HG03175 (cell line): ENCODE measurements at regions not wholly inside any gene's neighbourhood (a gene's known extent, or its start where the extent isn't known, plus 50 kb on each side); places are given as distances from the start of the nearest gene placed in this dataset.
"Not testable (repeated sequence)": the region's sequence is repeated elsewhere in the genome, so short reads cannot be mapped to it uniquely, and the experiment has no call there.

Source experiments
- ATAC-seq: cut with Tn5 transposase; IDR thresholded peaks from one replicate; pipeline ENCODE4 v1.9.1; 2021; ENCODE audit warnings: mild to moderate bottlenecking, moderate library complexity; ENCODE audit not compliant: unreplicated experiment

DNA sequence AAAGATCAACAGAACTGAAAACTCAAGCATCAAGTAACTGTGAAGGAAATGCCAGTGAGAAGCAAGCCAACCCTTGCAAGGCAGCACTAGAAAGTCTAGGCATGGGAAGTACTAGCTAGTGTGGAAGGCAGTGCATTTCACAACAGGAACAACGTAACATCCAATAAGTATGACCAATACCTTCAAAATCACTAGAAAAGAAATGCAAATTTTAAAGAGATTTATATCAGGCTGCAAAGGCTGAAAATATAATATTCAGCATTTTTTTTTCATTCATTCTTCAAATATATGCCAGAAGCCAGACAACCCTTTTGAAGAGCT, 121.9 kb downstream of the DLEU7 start:
- no peak for ATAC-seq

DNA sequence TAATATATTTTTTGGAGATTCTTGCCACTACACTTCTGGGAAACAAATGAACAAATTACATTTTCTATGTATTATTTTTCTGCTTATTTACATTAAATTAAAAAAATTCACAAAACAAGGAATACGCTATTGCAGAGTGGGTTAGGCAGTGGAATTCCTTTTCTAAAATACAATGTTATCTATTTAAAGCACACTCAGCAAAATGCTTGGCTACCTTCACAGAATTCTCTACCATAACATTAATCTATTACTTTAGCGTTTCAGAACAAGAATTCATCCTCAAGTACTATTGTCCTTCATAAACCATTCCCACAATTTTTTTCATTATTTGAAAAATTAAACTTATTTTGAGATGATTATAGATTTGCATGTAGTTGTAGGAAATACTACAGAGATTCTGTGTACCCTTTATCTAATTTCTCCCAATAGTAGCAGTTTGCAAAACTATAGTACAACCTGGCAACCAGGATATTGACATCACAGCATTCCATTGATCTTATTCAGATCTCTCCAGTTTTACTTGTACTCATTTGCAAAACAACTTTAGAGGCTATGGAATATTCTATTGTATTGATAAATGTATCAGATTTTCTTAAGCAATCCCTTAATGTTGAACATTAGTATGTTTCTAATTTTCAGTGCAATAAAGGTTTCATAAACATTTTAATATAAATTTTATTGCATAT, 120.9 kb downstream of the DLEU7 start:
- ATAC-seq, result no peak

DNA sequence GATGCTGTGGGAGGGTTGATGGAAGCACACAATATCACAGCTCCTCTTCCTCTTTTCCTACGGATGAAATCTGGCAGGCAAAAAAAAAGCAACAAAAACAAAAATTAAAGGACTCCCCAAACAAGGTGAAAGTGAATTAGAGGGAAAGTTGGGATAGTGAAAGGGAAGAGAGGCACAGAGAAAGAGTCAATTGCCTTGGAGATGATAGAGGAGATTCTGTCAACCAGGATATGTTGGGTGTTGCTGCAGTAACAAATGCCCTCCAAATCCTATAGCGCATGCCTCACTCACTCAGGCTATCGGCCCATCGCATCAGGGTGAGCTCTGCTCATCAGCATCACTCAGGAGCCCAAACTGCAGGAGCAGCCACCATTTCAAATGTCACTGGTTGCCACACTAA, 119.1 kb downstream of the DLEU7 start:
- ATAC-seq, result no peak

DNA sequence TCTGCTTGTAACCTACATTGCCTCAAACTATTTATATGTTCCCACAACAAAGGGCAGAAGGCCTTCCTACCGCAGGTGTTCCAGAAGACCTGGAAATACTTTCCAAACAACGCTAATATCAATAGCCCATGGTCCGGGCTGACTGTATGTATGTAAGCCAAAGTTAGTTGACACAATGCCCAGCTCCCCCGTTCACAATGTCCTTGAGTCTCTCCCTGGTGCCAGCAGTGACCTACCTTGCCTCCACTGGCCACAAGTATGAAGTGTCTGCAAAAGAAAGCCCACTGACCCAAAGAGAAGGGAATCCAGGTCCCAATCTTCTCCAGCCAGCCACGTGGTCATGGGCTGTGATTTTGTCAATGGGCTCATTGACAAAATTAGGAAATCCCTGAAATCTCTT, 118.6 kb downstream of the DLEU7 start:
- no peak for ATAC-seq

DNA sequence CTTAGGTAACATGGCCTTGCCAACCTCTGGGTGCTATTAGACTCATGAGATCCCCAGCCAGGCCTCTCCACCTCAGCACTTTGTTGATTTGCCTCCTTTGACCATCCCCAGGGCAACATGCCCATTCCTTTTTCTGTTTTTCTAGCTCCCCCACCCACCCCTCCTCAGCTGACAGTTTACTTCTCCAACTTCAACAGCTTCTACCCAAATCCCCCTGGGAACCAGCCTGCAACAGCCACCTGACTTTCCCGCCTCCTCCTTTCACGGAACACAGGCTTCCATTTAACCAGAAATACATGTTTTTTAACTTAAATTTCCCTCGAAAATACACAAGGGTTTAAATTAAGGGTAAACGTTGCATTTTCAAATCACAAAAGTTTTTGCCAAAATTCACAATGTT, 117.3 kb downstream of the DLEU7 start:
- no peak for ATAC-seq

DNA sequence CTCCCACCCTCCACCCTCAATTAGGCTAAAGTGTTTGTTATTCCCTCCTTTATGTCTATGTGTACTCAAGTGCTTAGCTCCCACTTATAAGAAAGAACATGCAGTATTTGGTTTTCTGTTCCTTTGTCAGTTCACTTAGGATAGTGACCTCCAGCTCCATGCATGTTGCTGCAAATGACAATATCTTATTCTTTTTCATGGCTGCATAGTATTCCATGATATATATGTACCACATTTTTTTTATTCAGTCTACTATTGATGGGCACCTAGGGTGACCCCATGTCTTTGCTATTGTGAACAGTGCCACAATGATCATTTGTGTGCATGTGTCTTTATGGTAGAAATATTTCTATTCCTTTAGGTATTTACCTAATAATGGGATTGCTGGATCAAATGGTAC, 114.3 kb downstream of the DLEU7 start:
- ATAC-seq, result no peak

DNA sequence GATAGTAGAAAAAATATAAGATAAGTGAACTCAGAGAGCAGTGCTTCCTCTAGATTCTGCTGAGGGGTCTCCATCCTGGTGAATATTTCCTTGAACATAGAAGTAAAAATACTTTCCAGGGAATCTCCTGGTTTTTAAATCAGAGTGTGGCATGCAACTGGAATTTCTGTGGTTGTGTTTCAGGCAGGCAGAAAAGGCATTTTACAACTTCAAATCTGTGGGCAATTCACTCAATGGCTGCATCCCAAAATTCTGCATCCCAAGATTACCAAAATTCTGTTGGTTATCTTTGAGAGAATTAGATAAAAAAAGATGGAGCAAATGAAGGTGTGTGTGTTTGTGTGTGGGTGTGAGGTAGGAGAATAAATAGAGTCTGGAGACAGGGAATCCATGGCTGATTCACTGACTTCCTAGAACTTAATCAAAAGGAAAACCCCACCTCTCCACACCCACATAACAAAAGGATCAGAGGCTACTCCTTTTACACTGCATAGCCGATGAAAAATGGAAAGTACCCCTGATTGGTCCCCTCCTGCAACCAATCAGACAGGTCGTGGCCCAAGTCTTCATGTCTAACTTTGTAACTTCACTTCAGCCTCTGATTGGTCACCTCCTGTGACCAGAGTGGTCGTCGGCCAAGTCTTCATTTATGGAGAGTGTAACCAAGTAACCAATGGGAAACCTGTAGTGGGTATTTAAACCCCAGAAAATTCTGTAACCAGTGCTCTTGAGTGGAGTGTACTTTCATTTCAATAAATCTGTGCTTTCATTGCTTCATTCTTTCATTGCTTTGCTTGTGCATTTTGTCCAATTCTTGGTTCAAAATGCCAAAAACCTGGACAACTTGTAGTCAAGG, 112.8 kb downstream of the DLEU7 start:
- ATAC-seq, result no peak

DNA sequence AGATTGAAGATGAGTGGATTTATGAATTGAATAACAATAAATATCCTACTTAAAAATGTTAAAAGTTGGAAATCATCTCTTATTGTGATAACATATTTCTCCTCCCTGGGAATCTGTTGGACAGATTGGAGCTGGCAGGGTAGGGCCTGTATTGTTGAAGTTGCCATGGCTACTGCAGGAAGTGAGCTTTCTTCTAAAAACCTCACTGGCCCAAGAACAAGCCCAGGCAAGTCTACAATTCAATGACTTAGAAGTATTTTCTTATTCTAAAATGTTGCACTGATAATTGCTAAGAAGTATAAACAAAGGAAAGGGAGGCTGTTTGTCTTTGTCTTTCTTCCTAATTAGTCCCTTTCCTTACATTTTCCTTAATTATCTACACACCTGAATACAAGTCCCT, 112.1 kb downstream of the DLEU7 start:
- ATAC-seq, result no peak

DNA sequence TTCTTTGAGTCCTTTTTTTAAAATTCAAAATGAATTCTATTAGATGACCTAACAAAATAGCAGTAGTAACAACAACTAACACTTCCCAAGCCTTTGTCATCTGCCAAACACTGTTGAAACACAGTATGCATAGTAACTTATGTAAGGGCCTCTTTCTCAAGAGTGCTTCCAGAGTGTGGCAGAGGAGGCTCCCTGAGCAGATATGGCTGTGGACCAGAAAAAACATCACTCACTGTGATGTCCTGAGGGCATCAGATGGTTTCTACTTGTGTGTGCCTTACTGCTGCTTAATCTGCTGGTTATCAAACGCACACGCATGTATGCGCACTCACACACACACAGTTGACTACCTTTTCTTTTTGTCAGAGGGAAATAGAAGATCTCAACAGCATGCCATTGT, 110.8 kb downstream of the DLEU7 start:
- ATAC-seq, result no peak

DNA sequence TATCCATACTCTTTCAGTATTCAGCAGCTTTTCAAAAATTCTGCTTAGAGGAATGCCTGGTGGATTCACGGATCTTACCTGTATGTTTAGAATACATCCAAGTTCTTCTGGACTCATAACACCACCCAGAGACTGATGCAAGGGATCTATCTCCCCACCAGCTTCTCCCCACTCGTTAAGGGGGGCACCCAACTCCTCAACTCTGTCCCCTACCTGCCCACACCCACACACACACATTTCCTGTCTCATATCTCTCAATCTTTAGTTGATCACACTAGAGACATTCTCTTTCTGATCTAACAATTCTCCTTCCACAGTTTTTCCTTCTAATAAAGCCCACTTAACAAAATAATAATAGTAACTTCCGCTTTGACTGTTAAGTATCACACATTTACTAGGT, 110.1 kb downstream of the DLEU7 start:
- no peak for ATAC-seq

DNA sequence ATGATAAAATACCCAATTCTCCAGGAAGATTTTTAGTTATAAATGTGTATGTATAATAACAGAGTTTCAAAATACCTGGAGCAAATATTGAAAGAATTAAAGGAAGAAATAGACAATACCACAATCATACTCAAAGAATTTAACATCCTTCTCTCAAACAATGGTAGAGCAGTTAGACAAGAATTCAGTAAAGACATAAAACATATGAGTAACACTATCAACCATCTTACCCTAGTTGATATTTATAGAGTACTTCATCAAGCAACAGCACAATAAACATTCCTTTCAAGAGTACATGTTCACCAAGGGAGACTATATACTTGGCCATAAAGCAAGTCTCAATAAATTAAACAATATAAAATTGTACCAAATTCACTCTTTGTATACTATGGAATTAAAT, 108.4 kb downstream of the DLEU7 start:
- no peak for ATAC-seq

DNA sequence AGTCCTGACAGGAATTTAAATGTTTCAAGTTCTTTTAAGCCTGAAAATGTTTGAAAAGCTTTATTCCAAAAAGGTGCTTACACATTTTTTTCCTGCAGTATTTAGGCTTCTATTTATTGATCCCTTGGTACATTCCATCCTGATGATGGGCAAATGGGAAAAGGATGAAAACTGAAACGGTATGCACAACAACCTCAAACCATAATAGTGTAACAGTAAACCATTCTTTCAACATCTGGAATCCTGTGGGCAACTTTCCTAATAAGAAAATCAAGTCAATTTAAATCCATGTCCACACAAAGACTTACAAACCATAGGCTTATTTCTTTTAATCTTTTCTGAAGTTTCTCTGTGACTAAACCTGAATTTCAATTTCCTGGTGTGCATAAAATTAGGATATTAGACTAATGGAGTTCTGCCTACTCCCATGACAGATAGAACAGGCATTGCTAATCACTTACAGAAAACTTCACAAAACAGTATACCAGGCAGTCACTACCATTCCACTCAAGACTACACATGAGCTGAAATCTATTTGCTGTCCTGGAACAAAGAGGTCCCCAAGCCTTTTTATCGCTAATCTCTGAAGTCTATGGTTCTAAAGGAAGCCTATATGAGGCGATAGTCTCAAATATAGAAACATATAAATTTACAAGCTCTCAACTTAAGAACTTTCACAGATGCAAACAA, 103.3 kb downstream of the DLEU7 start:
- ATAC-seq, result no peak

DNA sequence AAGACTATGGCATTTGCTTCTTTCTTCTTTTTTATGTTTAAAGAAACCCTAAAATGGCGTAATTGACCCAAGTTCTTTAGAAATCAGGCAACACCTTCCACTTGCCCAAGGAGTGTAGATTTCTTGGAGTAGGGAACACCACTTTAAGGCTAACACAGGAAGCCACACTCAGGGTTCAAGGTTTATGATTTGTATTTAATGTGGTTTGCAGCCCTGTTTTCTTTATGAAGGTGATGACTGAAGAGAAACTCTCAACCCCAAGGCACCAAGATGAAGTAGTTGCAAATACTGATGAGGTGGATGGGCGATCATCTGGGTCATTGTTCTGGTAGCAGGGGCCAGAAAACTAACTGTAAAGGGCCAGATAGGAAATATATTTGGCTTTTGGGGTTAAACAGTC, 101.1 kb downstream of the DLEU7 start:
- no peak for ATAC-seq

DNA sequence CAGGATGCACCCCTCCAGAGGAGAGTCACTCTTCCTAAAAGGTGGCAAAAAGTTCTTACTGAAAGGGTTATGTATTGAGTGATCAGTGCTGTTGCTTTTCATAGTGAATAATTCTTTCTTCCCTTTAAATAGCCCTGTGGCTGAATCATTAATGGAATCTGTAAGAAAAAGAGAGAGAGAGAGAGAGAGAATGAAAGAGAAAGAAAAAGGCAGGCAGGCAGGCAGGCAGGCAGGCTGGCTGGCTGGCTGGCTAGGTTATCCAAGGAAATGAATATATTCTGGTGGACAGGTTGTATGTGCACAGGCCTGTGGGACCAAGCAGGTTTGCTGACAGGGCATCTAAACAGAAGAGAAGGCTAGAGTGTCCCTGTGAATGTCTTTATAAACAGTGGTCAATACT, 100.5 kb downstream of the DLEU7 start:
- no peak for ATAC-seq

DNA sequence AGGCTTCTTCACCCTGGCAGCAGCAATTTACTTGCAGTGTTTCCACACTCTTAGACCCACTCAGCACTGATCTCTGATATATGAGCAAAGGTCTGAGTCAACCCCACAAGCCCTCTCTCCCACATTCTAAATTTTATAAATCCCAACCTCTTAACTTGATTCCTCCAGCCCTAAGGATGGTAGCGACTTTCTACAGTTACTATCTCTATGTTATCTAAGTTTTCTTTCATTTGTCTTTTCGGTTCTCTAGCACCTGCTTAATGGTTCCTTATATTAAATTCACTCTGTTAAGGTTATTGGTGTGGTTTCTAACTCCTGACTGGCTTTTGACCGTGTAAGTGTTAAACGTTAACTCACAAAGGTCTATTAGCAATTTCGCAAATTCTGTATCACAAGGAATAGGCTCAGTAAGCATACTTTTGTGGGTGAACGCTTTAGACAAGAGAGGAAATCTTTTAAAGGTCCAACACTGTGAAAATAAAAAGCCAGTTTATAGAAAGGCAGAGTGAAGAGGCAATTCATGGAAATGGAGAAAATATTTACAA, 99.3 kb downstream of the DLEU7 start:
- no peak for ATAC-seq

DNA sequence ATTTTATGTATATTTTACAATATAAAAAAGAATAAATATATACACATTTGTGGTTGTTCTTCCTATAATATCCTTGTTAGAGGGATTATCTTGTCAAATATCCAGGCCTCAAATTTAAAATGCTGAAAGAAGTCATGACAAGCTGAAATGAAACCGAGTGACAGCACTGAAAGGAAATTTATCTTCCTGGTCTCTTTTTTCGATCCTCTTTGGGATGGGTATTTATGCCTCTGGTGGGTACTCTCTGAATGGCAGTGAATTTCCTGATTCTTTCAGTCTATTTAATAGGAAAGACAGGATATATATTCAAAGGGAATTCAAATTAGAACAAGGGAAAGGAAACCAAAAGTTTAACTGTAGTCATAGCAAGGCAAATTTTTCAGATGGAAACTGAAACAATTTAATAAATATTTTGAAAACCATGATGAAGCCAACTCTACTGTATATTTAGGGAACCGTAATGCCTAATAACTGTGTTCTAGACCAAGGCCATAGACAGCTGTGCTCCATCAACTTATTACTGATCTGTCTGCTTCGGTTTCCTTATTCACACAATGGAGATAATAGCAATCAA, 97.9 kb downstream of the DLEU7 start:
- ATAC-seq, result no peak

DNA sequence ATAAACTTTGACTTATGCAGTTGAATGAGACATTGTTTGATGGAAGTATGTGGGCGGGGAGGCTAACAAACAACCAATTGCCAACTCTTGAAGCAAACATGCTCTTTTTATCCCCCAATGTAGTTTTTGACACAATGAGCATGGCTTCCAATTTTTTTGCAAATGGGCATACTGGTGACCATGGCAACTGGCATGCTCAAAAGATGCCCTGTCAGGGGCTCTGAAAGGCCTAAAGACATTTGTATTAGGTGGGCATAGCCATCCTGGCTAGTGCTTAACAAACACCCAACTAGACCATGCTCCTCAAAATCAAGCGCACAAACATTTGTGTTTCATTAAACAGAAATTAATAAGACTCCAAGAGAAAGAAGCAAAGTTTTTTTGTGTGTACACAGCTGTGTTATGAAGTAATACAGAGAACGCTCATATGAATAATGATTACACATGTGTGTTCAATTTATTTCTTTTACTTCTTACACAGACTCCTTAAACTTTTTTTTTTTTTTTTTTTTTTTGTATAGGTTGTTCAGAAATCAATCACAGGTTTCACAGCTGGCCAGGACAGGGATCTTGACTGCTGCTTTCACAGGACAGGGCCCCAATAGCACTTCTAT, 95.6 kb downstream of the DLEU7 start:
- ATAC-seq, result no peak

DNA sequence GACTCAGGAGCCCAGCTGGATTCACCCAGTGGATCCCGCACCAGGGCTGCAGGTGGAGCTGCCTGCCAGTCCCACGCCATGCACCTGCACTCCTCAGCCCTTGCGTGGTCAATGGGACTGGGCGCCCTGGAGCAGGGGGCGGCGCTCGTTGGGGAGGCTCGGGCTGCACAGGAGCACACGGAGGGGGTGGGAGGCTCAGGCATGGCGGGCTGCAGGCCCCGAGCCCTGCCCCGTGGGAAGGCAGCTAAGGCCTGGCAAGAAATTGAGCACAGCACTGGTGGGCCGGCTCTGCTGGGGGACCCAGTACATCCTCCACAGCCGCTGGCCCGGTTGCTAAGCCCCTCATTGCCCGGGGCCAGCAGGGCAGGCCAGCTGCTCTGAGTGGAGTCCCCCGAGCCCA, 90.3 kb downstream of the DLEU7 start:
- not testable (repeated sequence) for ATAC-seq

DNA sequence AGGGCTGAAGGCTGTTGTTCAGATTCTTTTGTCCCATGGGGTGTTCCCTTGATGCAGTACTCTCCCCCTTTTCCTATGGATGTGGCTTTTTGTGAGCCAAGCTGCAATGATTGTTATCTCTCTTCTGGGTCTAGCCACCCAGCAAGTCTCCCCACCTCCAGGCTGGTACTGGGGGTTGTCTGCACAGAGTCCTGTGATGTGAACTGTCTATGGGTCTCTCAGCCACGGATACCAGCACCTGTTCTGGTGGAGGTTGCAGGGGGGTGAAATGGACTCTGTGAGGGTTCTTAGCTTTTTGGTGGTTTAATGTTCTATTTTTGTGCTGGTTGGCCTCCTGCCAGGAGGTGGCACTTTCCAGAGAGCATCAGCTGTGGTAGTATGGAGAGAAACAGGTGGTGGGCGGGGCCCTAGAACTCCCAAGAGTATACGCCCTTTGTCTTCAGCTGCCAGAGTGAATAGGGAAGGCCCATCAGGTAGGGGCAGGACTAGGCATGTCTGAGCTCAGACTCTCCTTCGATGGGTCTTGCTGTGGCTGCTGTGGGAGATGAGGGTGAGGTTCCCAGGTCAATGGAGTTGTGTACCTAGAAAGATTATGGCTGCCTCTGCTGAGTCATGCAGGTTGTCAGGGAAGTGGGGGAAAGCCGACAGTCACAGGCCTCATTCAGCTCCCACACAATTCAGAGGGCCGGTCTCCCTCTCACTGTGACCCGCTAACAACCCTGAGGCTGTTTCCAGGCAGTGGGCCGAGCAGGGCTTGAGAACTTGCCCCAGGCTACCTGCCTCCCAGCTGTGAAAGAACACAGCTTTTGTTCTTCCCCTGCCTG, 87.4 kb downstream of the DLEU7 start:
- ATAC-seq, result not testable (repeated sequence)

DNA sequence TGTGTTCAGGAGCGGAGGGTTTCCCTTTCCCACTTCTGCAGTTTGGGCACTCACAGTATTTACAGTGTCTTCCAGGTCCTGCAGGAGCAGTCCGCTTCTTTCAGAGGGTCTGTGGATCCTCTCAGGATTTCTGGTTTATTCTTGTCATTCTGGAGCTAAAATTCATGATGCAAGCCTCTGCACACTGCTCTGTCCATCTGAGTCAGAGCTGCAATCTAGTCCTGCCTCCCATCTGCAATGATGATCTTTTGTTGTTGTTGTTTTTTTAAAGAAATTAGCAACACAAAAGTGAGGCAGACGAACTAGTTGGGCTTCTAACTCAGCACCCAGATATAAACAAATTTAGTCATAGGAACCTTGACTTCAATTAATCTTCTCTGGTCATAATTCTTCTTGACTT, 86.5 kb downstream of the DLEU7 start:
- ATAC-seq, result no peak
